VCaP (cell line): ENCODE measurements at regions not wholly inside any gene's neighbourhood (a gene's known extent, or its start where the extent isn't known, plus 50 kb on each side); places are given as distances from the start of the nearest gene placed in this dataset.

Experiments used
- H3K27ac ChIP-seq: fragments of 450-650 bp; 2 replicates; pipeline ENCODE4 v1.5.1; 2017
- TF ChIP-seq, protein P1 (sequence below): fragments of 450-650 bp; conservative IDR thresholded peaks from 2 replicates; pipeline ENCODE4 v1.5.1; 2017; ENCODE audit warnings: mild to moderate bottlenecking, moderate library complexity

DNA sequence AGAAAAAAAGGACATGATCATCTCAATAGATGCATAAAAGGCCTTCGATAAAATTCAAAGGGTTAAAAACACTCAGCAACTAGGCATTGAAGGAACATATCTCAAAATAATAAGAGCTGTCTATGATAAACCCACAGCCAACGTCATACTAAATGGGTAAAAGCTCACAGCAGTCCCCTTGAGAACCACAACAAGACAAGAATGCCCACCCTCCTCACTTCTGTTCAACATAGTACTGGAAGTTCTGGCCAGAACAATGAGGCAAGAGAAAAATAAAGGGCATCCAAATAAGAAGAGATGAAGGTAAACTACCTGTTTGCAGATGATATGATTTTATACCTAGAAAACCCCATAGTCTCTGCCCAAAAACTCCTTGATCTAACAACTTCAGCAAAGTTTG, 619.7 kb upstream of the LMCD1 start:
- no peak overlapping the region for H3K27ac ChIP-seq
- TF ChIP-seq, protein P1, sequence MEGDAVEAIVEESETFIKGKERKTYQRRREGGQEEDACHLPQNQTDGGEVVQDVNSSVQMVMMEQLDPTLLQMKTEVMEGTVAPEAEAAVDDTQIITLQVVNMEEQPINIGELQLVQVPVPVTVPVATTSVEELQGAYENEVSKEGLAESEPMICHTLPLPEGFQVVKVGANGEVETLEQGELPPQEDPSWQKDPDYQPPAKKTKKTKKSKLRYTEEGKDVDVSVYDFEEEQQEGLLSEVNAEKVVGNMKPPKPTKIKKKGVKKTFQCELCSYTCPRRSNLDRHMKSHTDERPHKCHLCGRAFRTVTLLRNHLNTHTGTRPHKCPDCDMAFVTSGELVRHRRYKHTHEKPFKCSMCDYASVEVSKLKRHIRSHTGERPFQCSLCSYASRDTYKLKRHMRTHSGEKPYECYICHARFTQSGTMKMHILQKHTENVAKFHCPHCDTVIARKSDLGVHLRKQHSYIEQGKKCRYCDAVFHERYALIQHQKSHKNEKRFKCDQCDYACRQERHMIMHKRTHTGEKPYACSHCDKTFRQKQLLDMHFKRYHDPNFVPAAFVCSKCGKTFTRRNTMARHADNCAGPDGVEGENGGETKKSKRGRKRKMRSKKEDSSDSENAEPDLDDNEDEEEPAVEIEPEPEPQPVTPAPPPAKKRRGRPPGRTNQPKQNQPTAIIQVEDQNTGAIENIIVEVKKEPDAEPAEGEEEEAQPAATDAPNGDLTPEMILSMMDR: no peak

DNA sequence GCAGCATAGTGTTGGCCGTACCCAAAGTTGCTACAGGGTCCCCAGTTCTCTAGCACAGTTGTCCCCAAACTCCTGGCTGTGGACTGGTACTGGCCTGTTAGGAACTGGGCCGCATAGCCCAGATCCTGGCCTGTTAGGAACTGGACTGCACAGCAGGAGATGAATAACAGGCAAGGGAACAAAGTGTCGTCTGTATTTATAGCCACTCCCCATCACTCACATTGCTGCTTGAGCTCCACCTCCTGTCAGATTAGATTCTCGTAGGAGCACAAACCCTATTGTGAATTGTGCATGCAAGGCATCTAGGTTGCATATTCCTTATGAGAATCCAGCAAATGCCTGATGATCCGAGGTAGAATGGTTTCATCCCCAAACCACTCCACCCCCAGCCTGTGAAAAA, 604.0 kb upstream of the LMCD1 start:
- no peak overlapping the region for H3K27ac ChIP-seq
- TF ChIP-seq, protein P1: no peak

DNA sequence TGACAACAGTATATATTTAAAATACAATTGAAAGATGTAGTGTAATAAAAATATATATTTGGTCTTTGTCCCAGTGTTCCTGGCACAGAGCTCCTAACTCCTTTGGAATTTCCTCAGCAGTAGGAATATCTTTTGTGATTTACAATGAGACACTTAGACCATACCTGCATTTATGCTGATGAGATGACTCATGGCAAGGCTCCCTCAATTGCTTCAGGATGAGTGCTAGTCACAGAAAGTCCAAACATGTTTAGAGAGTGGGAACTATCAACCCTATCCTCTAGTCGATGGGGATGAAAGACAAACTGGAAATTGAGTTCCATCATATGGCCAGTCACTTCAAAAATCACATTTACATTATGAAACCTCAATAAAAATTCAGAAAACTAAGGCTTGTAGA, 588.3 kb upstream of the LMCD1 start:
- no peak overlapping the region for H3K27ac ChIP-seq
- TF ChIP-seq, protein P1: no peak

DNA sequence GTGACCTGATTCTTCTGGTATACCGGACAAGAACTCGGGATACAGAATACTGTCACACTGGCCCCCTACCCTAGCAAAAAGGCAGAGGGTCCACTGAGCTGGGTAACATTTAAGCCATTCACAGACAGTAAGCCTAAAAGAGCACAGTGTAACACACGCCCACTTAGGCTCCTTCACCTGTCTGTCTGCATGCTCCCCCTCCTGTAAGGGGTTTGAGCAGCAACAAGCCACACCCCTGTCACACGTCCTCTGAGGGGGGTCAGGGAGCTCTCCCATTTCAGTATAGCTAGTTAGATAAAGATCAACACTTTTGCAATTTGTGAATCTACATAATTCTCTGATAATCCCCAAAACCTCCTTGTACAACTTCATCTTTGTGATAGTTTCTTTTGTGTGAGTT, 586.3 kb upstream of the LMCD1 start:
- TF ChIP-seq, protein P1: no peak

DNA sequence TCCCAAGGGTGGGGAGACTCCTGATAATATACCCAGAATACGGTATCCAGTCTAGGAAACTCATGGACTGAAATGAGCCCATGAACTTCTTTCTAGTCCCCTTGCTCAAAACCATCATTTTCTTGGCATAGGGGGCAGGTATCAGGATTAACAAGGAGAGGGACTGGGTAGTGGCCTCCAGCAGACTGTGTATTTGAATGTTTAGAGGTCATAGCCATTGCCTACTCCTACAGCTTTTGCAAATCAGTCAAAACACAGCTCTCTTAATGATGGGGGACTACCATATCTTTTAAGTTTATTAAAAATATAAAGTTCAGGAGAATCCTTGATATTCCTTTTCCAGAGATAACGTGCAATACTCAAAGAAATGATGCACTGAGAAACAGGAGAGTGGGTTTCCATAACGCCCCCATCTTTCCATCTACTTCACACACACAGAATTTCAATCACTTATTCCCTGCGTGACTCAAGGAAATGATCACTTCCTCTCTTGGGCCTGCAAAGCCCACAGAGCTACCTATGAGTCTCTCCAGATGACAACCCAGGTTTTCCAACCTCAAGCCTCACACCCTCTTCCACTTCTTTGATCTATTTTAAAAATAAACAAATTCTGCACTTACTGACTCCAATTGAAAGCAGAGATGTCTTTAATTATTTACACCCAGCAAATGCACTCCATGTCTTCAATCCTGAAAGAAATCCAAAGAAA, 584.0 kb upstream of the LMCD1 start:
- H3K27ac ChIP-seq: no peak overlapping the region

More for the DNA sequence above, 586.3 kb upstream of the LMCD1 start:
- H3K27ac ChIP-seq: no peak overlapping the region

DNA sequence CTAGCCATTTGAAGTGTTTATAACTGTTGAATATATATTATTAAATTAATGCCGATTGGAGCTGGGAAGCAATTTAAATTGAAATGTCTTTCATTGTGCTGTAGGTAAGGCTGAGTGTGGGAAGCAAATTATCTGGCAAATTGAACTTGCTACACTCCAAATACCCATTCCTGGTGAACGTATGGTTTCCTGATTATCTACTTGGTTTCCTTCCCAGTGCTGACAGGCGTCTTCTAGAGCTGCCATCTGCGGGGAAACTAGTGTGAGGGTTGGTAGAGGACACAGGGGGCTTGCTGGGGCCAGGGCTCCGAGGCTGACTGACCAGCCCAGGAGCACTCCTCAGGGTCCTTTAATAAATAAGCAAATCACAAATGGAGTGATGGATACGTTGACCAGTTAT, 581.4 kb upstream of the LMCD1 start:
- H3K27ac ChIP-seq: no peak overlapping the region
- TF ChIP-seq, protein P1: no peak

More for the DNA sequence above, 584.0 kb upstream of the LMCD1 start:
- TF ChIP-seq, protein P1: no peak

DNA sequence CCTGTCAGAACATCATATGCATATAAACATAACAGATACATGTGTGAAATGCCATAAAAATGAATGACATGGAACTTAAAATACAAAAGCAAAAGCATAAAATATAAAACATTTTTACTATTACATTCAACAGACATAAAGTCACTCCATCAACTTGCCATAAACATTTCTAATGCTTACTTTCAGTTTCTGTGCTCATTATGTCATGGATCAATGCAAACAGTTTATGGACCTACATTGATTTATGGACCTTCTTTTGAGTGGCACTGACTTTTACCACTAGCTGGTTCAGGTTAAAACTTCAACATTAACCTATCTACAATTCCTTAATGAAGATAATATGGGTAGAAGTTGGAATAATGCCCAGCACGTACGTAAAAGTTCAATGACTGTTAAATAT, 577.4 kb upstream of the LMCD1 start:
- no peak overlapping the region for H3K27ac ChIP-seq
- TF ChIP-seq, protein P1: no peak
